Ishikawa (cell line): ENCODE measurements at regions not wholly inside any gene's neighbourhood (a gene's known extent, or its start where the extent isn't known, plus 50 kb on each side); places are given as distances from the start of the nearest gene placed in this dataset.

Source experiments
- EGR1 ChIP-seq: IDR thresholded peaks from 2 replicates; pipeline ENCODE4 v1.6.1; 2012
- EP300 ChIP-seq: IDR thresholded peaks from 2 replicates; pipeline ENCODE4 v1.6.1; 2012; ENCODE audit warnings: borderline replicate concordance
- NFIC ChIP-seq: IDR thresholded peaks from 2 replicates; pipeline ENCODE4 v1.6.1; 2012
- TEAD4 ChIP-seq: IDR thresholded peaks from 2 replicates; pipeline ENCODE4 v1.6.1; 2012
- TF ChIP-seq, protein P1 (sequence below): IDR thresholded peaks from 2 replicates; pipeline ENCODE4 v1.6.1; 2012; ENCODE audit warnings: low read depth, mild to moderate bottlenecking
- TF ChIP-seq, protein P2 (sequence below): IDR thresholded peaks from 2 replicates; pipeline ENCODE4 v1.6.1; 2012

DNA sequence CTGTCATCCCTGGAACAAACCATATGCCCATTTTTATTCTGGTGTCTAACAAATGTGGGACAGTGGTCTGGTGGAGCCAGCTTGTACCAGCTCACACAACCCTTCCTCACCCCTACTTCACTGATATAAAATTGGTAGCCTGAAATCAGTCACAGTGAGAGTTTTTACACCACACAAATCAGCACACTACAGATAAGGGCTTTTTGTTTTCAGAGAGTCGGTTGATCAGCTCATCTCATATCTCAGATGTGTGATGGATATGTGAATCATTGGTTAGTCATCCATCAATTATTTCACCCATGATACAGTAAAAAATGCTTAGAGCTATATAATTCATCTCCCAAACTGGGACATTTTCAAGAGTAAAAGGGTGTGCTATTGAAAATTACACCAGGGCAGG, 529.2 kb downstream of the EBF1 start:
- TF ChIP-seq EP300 (no peak), EGR1 (no peak), TEAD4 (no peak), NFIC (no peak)
- TF ChIP-seq, protein P1, sequence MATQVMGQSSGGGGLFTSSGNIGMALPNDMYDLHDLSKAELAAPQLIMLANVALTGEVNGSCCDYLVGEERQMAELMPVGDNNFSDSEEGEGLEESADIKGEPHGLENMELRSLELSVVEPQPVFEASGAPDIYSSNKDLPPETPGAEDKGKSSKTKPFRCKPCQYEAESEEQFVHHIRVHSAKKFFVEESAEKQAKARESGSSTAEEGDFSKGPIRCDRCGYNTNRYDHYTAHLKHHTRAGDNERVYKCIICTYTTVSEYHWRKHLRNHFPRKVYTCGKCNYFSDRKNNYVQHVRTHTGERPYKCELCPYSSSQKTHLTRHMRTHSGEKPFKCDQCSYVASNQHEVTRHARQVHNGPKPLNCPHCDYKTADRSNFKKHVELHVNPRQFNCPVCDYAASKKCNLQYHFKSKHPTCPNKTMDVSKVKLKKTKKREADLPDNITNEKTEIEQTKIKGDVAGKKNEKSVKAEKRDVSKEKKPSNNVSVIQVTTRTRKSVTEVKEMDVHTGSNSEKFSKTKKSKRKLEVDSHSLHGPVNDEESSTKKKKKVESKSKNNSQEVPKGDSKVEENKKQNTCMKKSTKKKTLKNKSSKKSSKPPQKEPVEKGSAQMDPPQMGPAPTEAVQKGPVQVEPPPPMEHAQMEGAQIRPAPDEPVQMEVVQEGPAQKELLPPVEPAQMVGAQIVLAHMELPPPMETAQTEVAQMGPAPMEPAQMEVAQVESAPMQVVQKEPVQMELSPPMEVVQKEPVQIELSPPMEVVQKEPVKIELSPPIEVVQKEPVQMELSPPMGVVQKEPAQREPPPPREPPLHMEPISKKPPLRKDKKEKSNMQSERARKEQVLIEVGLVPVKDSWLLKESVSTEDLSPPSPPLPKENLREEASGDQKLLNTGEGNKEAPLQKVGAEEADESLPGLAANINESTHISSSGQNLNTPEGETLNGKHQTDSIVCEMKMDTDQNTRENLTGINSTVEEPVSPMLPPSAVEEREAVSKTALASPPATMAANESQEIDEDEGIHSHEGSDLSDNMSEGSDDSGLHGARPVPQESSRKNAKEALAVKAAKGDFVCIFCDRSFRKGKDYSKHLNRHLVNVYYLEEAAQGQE, result no peak
- TF ChIP-seq, protein P2, sequence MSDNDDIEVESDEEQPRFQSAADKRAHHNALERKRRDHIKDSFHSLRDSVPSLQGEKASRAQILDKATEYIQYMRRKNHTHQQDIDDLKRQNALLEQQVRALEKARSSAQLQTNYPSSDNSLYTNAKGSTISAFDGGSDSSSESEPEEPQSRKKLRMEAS, result no peak
